ENCODE measurements at regions not wholly inside any gene's neighbourhood (a gene's known extent, or its start where the extent isn't known, plus 50 kb on each side); places are given as distances from the start of the nearest gene placed in this dataset.

- no peak overlapping the region for H3K9ac ChIP-seq (ENCODE audit: extremely low read depth, low read length, poor library complexity, severe bottlenecking)
- peaks cover 70% of the 10 kb centered on the region for H3K27me3 ChIP-seq (ENCODE audit: control insufficient read depth, insufficient read depth, low read length, poor library complexity, severe bottlenecking)
- Mint-ChIP-seq H3K4me3 (no peak overlapping the region), H3K27ac (no peak overlapping the region), H3K27me3 (ENCODE audit: insufficient read depth) (peaks cover 70% of the 10 kb centered on the region), H3K36me3 (ENCODE audit: low read depth) (no peaks in the 10 kb centered on the region), H3K4me1 (peaks cover 29% of the 10 kb centered on the region), H3K9me3 (no peaks in the 10 kb centered on the region)
- H3K4me3 ChIP-seq (ENCODE audit: low read length), result no peak overlapping the region
- H3K27ac ChIP-seq (ENCODE audit: low read depth, low read length), result no peak overlapping the region
- H3K36me3 ChIP-seq (ENCODE audit: control insufficient read depth, insufficient read depth, low read length), result no peaks in the 10 kb centered on the region
- no peaks in the 10 kb centered on the region for H3K9me3 ChIP-seq (ENCODE audit: control insufficient read depth, low read length)
- TF ChIP-seq CTCF (conservative IDR thresholded peaks at IDR 0.05), result no peak
- no peaks in the 10 kb centered on the region for H3K4me1 ChIP-seq (ENCODE audit: control insufficient read depth, insufficient read depth, low read length)
- peak; percentile 51 for DNase-seq
- 82 to 100% methylated on average over 2 to 3 of the region's 3 CpGs for WGBS, 2 experiments (ENCODE audit: insufficient coverage in 1 of 2, insufficient read length in 1 of 2)
Observed at GRCh38 chr2:60319031-60319547, 234.4 kb downstream of the BCL11A start.

- H3K27ac Mint-ChIP-seq, result no peak overlapping the region
- peak; percentile 59 for TF ChIP-seq CTCF (conservative IDR thresholded peaks at IDR 0.05)
- H3K36me3 ChIP-seq (ENCODE audit: control insufficient read depth, insufficient read depth, low read length), result no peaks in the 10 kb centered on the region
- WGBS, 2 experiments (ENCODE audit: insufficient coverage in 1 of 2, insufficient read length in 1 of 2), result 36 to 45% methylated on average over 8 to 9 of the region's 9 CpGs
- peaks cover 73% of the 10 kb centered on the region for H3K27me3 Mint-ChIP-seq (ENCODE audit: insufficient read depth)
- H3K9me3 ChIP-seq (ENCODE audit: control insufficient read depth, low read length), result no peaks in the 10 kb centered on the region
- H3K27ac ChIP-seq (ENCODE audit: low read depth, low read length), result peak overlapping the region; percentile 40
- H3K9ac ChIP-seq (ENCODE audit: extremely low read depth, low read length, poor library complexity, severe bottlenecking), result no peak overlapping the region
- H3K36me3 Mint-ChIP-seq (ENCODE audit: low read depth), result no peaks in the 10 kb centered on the region
- H3K4me1 Mint-ChIP-seq, result peaks cover 29% of the 10 kb centered on the region
- no peak overlapping the region for H3K4me3 ChIP-seq (ENCODE audit: low read length)
- peak; percentile 83 for DNase-seq
- no peaks in the 10 kb centered on the region for H3K4me1 ChIP-seq (ENCODE audit: control insufficient read depth, insufficient read depth, low read length)
- no peak overlapping the region for H3K4me3 Mint-ChIP-seq
- H3K27me3 ChIP-seq (ENCODE audit: control insufficient read depth, insufficient read depth, low read length, poor library complexity, severe bottlenecking), result peaks cover 75% of the 10 kb centered on the region
- H3K9me3 Mint-ChIP-seq, result no peaks in the 10 kb centered on the region
Observed at GRCh38 chr2:60318544-60318943, 234.9 kb downstream of the BCL11A start.

GRCh38 chr2:60317844-60318243 is 235.6 kb downstream of the BCL11A start:
- H3K4me1 Mint-ChIP-seq, result peaks cover 33% of the 10 kb centered on the region
- peaks cover 80% of the 10 kb centered on the region for H3K27me3 ChIP-seq (ENCODE audit: control insufficient read depth, insufficient read depth, low read length, poor library complexity, severe bottlenecking)

More at GRCh38 chr2:60317844-60318243, 235.6 kb downstream of the BCL11A start:
- Histone ChIP-seq H3K4me1 (ENCODE audit: control insufficient read depth, insufficient read depth, low read length) (no peaks in the 10 kb centered on the region), H3K9me3 (ENCODE audit: control insufficient read depth, low read length) (no peaks in the 10 kb centered on the region), H3K4me3 (ENCODE audit: low read length) (no peak overlapping the region), H3K36me3 (ENCODE audit: control insufficient read depth, insufficient read depth, low read length) (no peaks in the 10 kb centered on the region), H3K27ac (ENCODE audit: low read depth, low read length) (peak overlapping the region; percentile 97), H3K9ac (ENCODE audit: extremely low read depth, low read length, poor library complexity, severe bottlenecking) (no peak overlapping the region)
- H3K27ac Mint-ChIP-seq, result no peak overlapping the region
- DNase-seq, result peak; percentile 57
- 58 to 60% methylated on average over 6 to 8 of the region's 8 CpGs for WGBS, 2 experiments (ENCODE audit: insufficient coverage in 1 of 2, insufficient read length in 1 of 2)
- no peak for TF ChIP-seq CTCF (conservative IDR thresholded peaks at IDR 0.05)
- H3K9me3 Mint-ChIP-seq, result no peaks in the 10 kb centered on the region
- H3K36me3 Mint-ChIP-seq (ENCODE audit: low read depth), result no peaks in the 10 kb centered on the region
- no peak overlapping the region for H3K4me3 Mint-ChIP-seq
- H3K27me3 Mint-ChIP-seq (ENCODE audit: insufficient read depth), result peaks cover 73% of the 10 kb centered on the region

Measured in endodermal cell (in vitro differentiated cells).